GM21423 (cell line): ENCODE measurements at regions not wholly inside any gene's neighbourhood (a gene's known extent, or its start where the extent isn't known, plus 50 kb on each side); places are given as distances from the start of the nearest gene placed in this dataset.

ENCODE experiments used
- ATAC-seq: cut with Tn5 transposase; IDR thresholded peaks from one replicate; pipeline ENCODE4 v1.9.1; 2021; ENCODE audit warnings: mild to moderate bottlenecking, moderate library complexity; ENCODE audit not compliant: unreplicated experiment

GRCh38 chr10:131620904-131621303 lies 279.9 kb upstream of the PPP2R2D start:
- no peak for ATAC-seq

GRCh38 chr10:131621784-131622624 lies 278.8 kb upstream of the PPP2R2D start:
- ATAC-seq, result no peak

- ATAC-seq, result no peak
Observed at GRCh38 chr10:131625041-131625440, 275.8 kb upstream of the PPP2R2D start.

- no peak for ATAC-seq
Observed at GRCh38 chr10:131626274-131626673, 274.5 kb upstream of the PPP2R2D start.

- ATAC-seq, result no peak
Observed at GRCh38 chr10:131629026-131629770, 271.6 kb upstream of the PPP2R2D start.

- no peak for ATAC-seq
Observed at GRCh38 chr10:131630772-131631258, 270.0 kb upstream of the PPP2R2D start.

GRCh38 chr10:131631619-131632018 lies 269.2 kb upstream of the PPP2R2D start:
- ATAC-seq, result no peak

GRCh38 chr10:131635564-131636015 lies 265.2 kb upstream of the PPP2R2D start:
- no peak for ATAC-seq

GRCh38 chr10:131636116-131636515 lies 264.7 kb upstream of the PPP2R2D start:
- no peak for ATAC-seq

- no peak for ATAC-seq
Observed at GRCh38 chr10:131636841-131637724, 263.7 kb upstream of the PPP2R2D start.

GRCh38 chr10:131638049-131638879 lies 262.5 kb upstream of the PPP2R2D start:
- ATAC-seq, result no peak

- ATAC-seq, result no peak
Observed at GRCh38 chr10:131638880-131639278, 261.9 kb upstream of the PPP2R2D start.

- no peak for ATAC-seq
Observed at GRCh38 chr10:131640045-131640644, 260.7 kb upstream of the PPP2R2D start.

GRCh38 chr10:131641231-131641630 lies 259.6 kb upstream of the PPP2R2D start:
- peak; percentile 98 for ATAC-seq

- ATAC-seq, result no peak
Observed at GRCh38 chr10:131641898-131642297, 258.9 kb upstream of the PPP2R2D start.

GRCh38 chr10:131642966-131643365 lies 257.8 kb upstream of the PPP2R2D start:
- no peak for ATAC-seq

- no peak for ATAC-seq
Observed at GRCh38 chr10:131644289-131644688, 256.5 kb upstream of the PPP2R2D start.

- ATAC-seq, result no peak
Observed at GRCh38 chr10:131644864-131645658, 255.7 kb upstream of the PPP2R2D start.

- ATAC-seq, result no peak
Observed at GRCh38 chr10:131645756-131646155, 255.1 kb upstream of the PPP2R2D start.
